Keratinocyte (primary cell): ENCODE measurements at regions not wholly inside any gene's neighbourhood (a gene's known extent, or its start where the extent isn't known, plus 50 kb on each side); places are given as distances from the start of the nearest gene placed in this dataset.

Source experiments
- EZH2 ChIP-seq: IDR thresholded peaks from one replicate; pipeline ENCODE4 v1.6.1; 2012; ENCODE audit warnings: inconsistent platforms, mild to moderate bottlenecking, low read length, moderate library complexity
- TF ChIP-seq, protein P1 (sequence below), 3 experiments: IDR thresholded peaks in 1 of 3; conservative IDR thresholded peaks in 1 of 3; optimal IDR thresholded peaks in 1 of 3; 2 replicates in 2 of 3; 3 replicates in 1 of 3; pipeline versions ENCODE3 to v1.5.1; 2011; ENCODE audit warnings: low read length in 3 of 3, mild to moderate bottlenecking in 3 of 3, moderate library complexity in 2 of 3, control low read depth in 1 of 3, inconsistent platforms in 1 of 3; ENCODE audit not compliant: insufficient read depth in 2 of 3; ENCODE audit errors: extremely low read depth in 1 of 3

DNA sequence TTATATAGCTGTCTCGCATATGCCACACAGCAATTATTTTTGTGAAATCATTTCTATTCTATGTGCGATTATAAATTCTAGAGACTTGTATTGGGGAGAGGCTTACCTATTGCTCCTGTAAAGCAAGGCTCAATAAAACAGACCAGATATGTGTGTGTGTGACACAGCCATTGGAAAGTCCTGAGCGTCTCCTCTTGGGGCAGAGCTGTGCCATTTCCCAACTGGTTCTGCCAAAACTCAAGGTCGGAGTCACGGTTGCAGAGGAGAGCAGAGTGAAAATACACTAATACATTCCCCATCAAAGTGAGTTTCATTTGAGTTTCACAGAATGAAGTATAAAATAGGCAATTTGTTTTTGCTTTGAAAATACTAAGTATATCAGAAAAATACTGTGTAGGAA lies 567.4 kb upstream of the FZD8 start:
- TF ChIP-seq, protein P1, sequence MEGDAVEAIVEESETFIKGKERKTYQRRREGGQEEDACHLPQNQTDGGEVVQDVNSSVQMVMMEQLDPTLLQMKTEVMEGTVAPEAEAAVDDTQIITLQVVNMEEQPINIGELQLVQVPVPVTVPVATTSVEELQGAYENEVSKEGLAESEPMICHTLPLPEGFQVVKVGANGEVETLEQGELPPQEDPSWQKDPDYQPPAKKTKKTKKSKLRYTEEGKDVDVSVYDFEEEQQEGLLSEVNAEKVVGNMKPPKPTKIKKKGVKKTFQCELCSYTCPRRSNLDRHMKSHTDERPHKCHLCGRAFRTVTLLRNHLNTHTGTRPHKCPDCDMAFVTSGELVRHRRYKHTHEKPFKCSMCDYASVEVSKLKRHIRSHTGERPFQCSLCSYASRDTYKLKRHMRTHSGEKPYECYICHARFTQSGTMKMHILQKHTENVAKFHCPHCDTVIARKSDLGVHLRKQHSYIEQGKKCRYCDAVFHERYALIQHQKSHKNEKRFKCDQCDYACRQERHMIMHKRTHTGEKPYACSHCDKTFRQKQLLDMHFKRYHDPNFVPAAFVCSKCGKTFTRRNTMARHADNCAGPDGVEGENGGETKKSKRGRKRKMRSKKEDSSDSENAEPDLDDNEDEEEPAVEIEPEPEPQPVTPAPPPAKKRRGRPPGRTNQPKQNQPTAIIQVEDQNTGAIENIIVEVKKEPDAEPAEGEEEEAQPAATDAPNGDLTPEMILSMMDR (optimal IDR thresholded peaks at IDR 0.05 in 1 of 3, IDR thresholded peaks at IDR 0.05 in 1 of 3, conservative IDR thresholded peaks at IDR 0.05 in 1 of 3; ENCODE audit: extremely low read depth in 1 of 3, insufficient read depth in 2 of 3, low read length in 3 of 3) = no peak
- TF ChIP-seq EZH2 = no peak
